ENCODE measurements at regions not wholly inside any gene's neighbourhood (a gene's known extent, or its start where the extent isn't known, plus 50 kb on each side); places are given as distances from the start of the nearest gene placed in this dataset.

DNA sequence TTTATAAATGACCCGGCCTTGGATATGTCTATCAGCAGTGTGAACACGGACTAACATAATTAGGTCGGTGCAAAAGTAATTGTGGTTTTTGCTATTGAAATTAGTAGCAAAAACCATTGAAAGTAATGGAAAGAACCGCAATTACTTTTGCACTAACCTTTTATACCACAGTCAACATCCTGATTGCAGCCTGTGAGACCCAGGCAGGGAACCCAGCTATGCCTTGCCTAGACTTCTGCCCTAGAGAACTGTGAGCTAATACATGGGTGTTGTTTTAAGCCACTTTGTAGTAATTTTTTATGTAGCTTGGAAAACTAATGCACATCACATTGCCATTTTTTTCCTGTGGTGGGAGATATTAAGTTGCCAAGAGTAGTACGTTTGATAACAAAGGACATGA lies 120.7 kb downstream of the SCG2 start:
- no peak for DNase-seq
- Histone ChIP-seq H4K8ac (ENCODE audit: low read depth in 2 of 2, low read length in 2 of 2) (no peak overlapping the region), H4K20me1 (ENCODE audit: insufficient read depth, low read length) (no peaks in the 10 kb centered on the region), H3K4me1 (ENCODE audit: control insufficient read depth, insufficient read depth, low read length) (no peaks in the 10 kb centered on the region), H3K14ac (replicated peaks; ENCODE audit: low read depth, low read length) (no peak overlapping the region), H3K36me3 (ENCODE audit: control insufficient read depth, insufficient read depth, low read length) (no peaks in the 10 kb centered on the region), H4K5ac (ENCODE audit: low read depth, low read length) (no peak overlapping the region), H3K79me1 (ENCODE audit: low read depth in 1 of 2, low read length in 2 of 2) (no peaks in the 10 kb centered on the region), H3K27ac (ENCODE audit: insufficient read depth, low read length) (no peak overlapping the region), H4K91ac (ENCODE audit: insufficient read depth, low read depth, low read length) (no peak overlapping the region), H3K4me2 (ENCODE audit: low read depth, low read length) (no peak overlapping the region), H3K4me3 (ENCODE audit: insufficient read depth, low read depth, low read length) (no peak overlapping the region), H3K4ac (ENCODE audit: low read depth, low read length) (no peak overlapping the region), H3K9me1 (ENCODE audit: insufficient read depth, low read length) (peaks cover 2% of the 10 kb centered on the region; the same call in 1 of the 2 replicates), H2BK15ac (ENCODE audit: low read depth, low read length) (no peak overlapping the region; the same call in 2 of the 3 replicates), H3K56ac (ENCODE audit: extremely low read depth, insufficient read depth, low read length) (no peak overlapping the region), H2AFZ (replicated peaks; ENCODE audit: low read length, poor library complexity) (no peak overlapping the region), H3K18ac (ENCODE audit: low read depth, low read length) (no peak overlapping the region), H2AK5ac (ENCODE audit: low read depth, low read length) (no peak overlapping the region), H2BK20ac (ENCODE audit: low read depth, low read length) (no peak overlapping the region), H2BK120ac (ENCODE audit: low read depth, low read length) (no peak overlapping the region), H3K9ac (ENCODE audit: low read depth, low read length) (no peak overlapping the region), H2BK5ac (ENCODE audit: low read depth, low read length, poor library complexity, severe bottlenecking) (no peak overlapping the region), H2AK9ac (replicated peaks; ENCODE audit: low read depth, low read length, poor library complexity) (no peak overlapping the region), H3K23ac (ENCODE audit: low read depth, low read length) (no peak overlapping the region), H3K27me3 (ENCODE audit: control insufficient read depth, insufficient read depth, low read length) (no peaks in the 10 kb centered on the region), H3K9me3 (ENCODE audit: control insufficient read depth, insufficient read depth, low read length) (no peaks in the 10 kb centered on the region)
- in situ Hi-C loops (cut with MboI; ENCODE audit: low sequenced_read_pairs): no loop called here
- no peak for TF ChIP-seq MXI1 (IDR thresholded peaks at IDR 0.05; ENCODE audit: borderline replicate concordance, low read depth, low read length)
- no peak for TF ChIP-seq POLR2A (IDR thresholded peaks at IDR 0.05; ENCODE audit: low read depth, low read length)
- no peak for TF ChIP-seq RFX5 (IDR thresholded peaks at IDR 0.05; ENCODE audit: low read depth, low read length)
- no peak for TF ChIP-seq MAZ (IDR thresholded peaks at IDR 0.05; ENCODE audit: borderline replicate concordance, low read depth, low read length)
- no peak for TF ChIP-seq USF2 (IDR thresholded peaks at IDR 0.05; ENCODE audit: low read depth, low read length)
- TF ChIP-seq, protein P1, sequence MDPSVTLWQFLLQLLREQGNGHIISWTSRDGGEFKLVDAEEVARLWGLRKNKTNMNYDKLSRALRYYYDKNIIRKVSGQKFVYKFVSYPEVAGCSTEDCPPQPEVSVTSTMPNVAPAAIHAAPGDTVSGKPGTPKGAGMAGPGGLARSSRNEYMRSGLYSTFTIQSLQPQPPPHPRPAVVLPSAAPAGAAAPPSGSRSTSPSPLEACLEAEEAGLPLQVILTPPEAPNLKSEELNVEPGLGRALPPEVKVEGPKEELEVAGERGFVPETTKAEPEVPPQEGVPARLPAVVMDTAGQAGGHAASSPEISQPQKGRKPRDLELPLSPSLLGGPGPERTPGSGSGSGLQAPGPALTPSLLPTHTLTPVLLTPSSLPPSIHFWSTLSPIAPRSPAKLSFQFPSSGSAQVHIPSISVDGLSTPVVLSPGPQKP (IDR thresholded peaks at IDR 0.05; ENCODE audit: borderline replicate concordance, low read depth, low read length): no peak
- TF ChIP-seq RCOR1 (IDR thresholded peaks at IDR 0.05; ENCODE audit: insufficient replicate concordance, low read length): no peak
- TF ChIP-seq NFE2L2 (IDR thresholded peaks at IDR 0.05; ENCODE audit: low read depth, low read length): no peak
- TF ChIP-seq SMC3 (IDR thresholded peaks at IDR 0.05; ENCODE audit: low read depth, low read length): no peak
- no peak for TF ChIP-seq CHD1 (IDR thresholded peaks at IDR 0.05; ENCODE audit: low read depth, low read length)
- TF ChIP-seq CEBPB (IDR thresholded peaks at IDR 0.05; ENCODE audit: low read depth, low read length): no peak
- no peak for TF ChIP-seq FOS (IDR thresholded peaks at IDR 0.05; ENCODE audit: low read depth, low read length)
- TF ChIP-seq, protein P2, sequence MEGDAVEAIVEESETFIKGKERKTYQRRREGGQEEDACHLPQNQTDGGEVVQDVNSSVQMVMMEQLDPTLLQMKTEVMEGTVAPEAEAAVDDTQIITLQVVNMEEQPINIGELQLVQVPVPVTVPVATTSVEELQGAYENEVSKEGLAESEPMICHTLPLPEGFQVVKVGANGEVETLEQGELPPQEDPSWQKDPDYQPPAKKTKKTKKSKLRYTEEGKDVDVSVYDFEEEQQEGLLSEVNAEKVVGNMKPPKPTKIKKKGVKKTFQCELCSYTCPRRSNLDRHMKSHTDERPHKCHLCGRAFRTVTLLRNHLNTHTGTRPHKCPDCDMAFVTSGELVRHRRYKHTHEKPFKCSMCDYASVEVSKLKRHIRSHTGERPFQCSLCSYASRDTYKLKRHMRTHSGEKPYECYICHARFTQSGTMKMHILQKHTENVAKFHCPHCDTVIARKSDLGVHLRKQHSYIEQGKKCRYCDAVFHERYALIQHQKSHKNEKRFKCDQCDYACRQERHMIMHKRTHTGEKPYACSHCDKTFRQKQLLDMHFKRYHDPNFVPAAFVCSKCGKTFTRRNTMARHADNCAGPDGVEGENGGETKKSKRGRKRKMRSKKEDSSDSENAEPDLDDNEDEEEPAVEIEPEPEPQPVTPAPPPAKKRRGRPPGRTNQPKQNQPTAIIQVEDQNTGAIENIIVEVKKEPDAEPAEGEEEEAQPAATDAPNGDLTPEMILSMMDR (conservative IDR thresholded peaks at IDR 0.05; ENCODE audit: low read depth, low read length): no peak
- TF ChIP-seq MAFK (IDR thresholded peaks at IDR 0.05; ENCODE audit: low read depth, low read length): no peak
- no peak for TF ChIP-seq RAD21 (IDR thresholded peaks at IDR 0.05; ENCODE audit: low read length)
- TF ChIP-seq BHLHE40 (IDR thresholded peaks at IDR 0.05; ENCODE audit: low read depth, low read length): no peak
- ChIA-PET CTCF (interaction anchor here (0.6 kb wide), 1 partner anchor 90 kb away, joined by 3 read pairs; no protein-coding TSS in a partner anchor), POLR2A (ENCODE audit: unreplicated experiment) (no interaction called here)
- WGBS, 2 experiments (ENCODE audit: extremely low coverage in 2 of 2, insufficient read length in 1 of 2): no CpG with 5 or more reads among the region's 5 CpGs
- BruUV-seq (replicated peaks): no TSS peak
- dilution Hi-C loops (cut with HindIII; ENCODE audit: low sequenced_read_pairs, unreplicated experiment): no loop called here
- intact Hi-C loops (cut with micrococcal nuclease): no loop called here
- no peak for ATAC-seq (ENCODE audit: low read depth)

All from IMR-90 (cell line).